ENCODE measurements at regions not wholly inside any gene's neighbourhood (a gene's known extent, or its start where the extent isn't known, plus 50 kb on each side); places are given as distances from the start of the nearest gene placed in this dataset.

DNA sequence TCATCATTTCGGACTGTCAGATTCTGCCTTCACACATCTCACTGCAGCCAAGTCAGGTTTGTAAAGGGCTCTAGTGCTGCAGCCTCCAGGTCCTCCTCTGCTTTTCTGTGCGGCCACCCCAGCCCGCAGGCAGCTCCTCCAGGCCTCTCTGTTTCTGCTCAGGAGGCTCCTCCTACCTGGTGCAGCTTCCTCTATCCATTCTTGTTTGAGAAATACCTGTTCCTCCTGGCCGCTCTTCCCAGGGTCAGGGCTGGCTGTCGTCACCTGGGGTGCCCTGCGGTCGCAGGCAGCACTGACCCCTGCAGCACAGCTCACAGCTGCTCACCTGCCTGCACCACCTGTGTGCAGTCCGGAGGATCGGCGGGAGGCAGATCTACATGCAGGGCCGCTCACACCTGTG lies 387.7 kb upstream of the IRX4 start:
- DNase-seq (ENCODE audit: low read depth in 2 of 2): no peak

DNA sequence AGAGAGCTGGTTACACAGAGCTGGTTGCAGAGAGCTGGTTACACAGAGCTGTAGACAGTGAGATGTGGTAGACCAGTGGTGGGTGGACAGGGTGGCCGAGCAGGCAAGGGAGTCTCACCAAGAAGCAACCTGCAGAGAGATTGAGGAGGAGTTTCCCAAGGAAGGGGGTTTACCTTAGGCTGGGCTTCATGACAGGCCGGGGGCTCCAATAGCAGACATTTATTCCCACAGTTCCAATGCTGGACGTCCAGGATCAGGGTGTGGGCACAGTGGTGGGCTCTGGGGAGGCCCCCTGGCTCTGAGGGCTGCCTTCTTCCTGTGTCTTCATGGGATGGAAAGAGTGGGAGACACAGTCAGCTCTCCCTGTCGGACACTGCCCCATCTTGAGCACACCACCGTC lies 386.9 kb upstream of the IRX4 start:
- DNase-seq (ENCODE audit: low read depth in 2 of 2): no peak

DNA sequence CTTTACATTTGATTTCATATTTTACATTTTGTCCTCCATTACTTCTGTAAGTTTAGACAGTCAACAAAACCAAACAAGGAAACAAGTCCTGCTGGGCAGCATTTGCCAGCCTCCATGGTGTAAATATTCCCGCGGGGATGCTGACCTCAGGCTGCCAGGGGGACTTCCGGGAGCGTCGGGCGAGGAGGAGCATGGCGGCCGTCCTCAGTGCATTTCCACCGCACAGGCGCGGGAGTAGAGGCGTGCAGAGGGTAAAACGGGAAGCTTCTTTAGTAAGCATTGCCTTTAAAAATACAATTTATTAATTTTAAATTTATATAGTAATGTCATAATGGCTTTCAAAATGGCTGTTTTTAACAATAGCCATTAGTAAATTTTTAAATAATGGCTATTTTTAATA lies 385.3 kb upstream of the IRX4 start:
- no peak for DNase-seq (ENCODE audit: low read depth in 2 of 2)

DNA sequence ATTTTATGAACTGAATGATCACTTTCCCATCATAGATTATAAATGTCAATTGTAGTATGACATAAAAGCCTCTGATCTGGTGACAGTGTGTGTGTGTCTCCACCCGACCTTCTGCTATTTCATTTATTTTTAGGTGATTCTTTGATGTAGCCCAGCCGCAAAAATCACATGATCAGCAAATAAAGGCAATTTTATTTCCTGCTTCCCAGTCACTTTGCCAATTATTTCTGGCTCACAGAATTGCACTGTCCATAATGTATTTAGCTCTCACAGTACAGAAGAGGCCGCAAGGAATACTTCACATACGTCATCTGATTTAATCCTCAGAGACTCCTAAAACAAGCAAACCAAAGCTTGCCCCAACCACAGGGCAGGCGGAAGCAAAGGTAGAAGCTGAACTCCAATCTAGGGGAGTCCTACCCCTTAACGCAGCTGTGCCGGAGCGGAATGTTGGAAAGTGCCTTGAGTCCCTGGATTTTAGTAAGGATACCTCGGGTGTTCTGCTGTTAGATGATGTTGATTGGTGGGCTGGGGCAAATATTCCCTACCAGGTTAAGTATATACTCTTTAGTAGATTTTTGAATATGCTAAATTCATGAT lies 384.0 kb upstream of the IRX4 start:
- no peak for DNase-seq (ENCODE audit: low read depth in 2 of 2)

DNA sequence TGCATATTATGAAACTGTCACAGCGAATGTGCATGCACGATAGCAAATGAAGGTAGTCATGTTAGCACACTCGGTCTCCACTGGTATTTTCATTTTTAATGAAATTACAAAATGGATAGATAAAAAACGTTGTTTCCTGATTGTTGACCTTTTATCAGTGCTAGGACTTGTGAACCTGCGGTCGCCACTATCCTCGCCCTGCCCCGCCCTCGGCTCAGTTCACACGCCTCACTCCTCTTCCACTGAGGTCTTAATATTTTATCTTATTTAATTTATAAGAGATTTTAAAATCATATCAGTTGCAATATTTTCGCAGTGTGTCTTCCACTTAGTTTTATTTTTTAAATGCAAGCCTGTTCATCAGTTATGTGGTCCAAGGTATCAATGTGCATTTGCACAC lies 382.6 kb upstream of the IRX4 start:
- no peak for DNase-seq (ENCODE audit: low read depth in 2 of 2)

DNA sequence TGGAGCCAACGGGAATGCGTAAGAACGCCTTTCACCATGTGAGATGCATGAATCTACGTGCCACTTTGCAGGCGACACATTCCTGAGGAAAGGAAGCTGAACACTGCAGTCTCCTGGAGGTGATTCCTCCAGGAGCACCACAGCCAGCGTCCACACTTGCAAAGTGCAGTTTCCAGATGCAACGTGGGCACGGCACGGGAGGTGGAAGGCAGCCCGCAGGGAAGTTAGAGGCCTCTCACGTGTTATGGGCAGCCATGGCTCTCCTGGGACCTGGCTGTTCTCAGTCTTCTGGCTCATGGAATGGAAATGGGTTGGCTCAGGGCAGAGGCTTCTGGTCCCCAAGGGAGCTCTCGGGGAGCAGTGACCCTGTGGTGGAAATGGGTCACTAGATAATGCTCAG lies 381.0 kb upstream of the IRX4 start:
- no peak for DNase-seq (ENCODE audit: low read depth in 2 of 2)

DNA sequence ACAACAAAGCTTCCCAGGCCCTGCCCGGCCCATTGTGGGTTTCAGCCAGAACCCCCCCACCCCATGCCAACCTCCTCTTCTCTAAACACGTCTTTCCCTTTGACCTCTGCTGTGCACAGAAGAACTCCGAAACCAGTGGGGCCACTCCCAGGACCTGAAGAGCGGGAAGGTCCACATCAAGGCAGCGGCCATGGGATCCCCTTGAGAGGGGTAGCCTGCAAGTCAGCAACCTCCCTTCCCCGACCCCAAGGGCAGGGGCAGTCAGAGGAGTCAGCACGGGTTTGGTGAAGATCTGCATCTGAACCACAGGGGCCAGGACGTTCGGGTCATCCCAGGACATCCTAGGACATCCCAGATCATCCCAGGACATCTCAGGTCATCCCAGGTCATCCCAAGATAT lies 379.9 kb upstream of the IRX4 start:
- DNase-seq (ENCODE audit: low read depth in 2 of 2): no peak

DNA sequence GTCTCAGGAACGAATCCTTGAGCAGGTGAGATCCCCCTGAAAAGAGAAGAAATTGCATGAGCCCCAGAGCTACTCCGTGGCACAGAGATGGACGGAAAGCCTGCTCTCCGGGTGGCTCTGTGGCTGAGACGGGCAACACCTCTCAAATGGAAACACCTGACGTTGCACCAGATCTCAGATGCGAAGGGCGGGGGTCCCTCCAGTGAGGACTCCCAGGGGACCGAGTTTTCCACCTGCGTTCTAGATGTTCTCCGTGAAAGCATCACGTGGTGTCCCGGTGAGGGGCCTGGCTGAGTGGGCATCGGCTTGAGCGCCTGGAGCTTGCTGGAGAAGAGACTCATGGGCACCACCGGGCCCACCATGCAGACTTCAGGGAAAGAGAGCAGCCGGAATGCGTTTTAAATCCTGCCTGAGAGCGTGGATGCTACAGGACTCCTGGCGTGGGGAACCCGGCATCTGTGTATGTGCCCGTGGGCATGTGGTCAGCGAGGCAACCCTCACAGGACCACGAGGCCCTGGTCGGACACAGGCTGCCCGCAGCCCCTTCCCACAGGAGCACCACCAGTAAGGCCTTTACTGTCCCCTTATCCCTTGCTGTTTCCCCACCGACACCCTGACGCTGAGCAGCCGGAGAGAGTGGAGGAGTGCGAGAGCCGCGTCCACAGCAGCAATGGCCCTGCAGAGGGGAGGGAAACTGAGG lies 378.4 kb upstream of the IRX4 start:
- no peak for DNase-seq (ENCODE audit: low read depth in 2 of 2)

DNA sequence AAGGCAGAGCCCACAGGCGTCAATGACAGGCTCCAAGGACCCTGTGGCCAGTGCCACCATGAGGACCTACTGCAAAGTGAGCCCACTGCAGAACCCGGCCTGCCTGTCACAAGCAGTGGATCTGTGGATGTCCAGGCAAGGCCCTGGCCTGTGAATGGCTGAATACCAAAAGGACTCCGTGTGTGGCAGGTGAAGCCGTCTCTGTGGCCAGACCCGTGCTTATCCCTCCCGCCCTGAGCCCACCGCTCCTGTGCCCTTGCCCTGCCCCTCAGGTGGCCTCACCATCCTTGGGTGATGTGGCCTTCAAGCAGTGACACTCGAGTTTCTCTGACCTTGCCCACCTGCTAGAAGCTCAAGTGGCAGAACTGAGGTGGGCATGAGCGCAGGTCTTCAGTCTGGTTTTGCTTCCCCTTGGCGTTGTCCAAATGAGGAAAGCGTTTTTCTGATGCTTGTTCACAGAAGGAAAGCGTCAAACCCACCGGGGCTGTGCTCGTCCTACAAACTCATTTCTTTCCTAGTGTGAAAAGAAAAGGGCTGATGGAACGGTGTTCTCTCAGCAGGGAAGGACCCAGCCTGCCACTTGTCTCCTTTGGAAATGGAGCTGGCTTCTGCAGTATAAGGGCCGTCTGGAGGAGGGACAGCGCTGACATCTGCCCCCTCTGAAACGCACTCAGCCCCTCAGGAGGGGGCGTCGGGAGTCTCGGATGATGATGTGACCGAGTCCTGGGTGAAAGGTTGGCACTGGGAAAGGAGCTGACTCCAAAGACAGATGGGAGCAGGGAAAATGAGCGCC lies 377.7 kb upstream of the IRX4 start:
- no peak for DNase-seq (ENCODE audit: low read depth in 2 of 2)

DNA sequence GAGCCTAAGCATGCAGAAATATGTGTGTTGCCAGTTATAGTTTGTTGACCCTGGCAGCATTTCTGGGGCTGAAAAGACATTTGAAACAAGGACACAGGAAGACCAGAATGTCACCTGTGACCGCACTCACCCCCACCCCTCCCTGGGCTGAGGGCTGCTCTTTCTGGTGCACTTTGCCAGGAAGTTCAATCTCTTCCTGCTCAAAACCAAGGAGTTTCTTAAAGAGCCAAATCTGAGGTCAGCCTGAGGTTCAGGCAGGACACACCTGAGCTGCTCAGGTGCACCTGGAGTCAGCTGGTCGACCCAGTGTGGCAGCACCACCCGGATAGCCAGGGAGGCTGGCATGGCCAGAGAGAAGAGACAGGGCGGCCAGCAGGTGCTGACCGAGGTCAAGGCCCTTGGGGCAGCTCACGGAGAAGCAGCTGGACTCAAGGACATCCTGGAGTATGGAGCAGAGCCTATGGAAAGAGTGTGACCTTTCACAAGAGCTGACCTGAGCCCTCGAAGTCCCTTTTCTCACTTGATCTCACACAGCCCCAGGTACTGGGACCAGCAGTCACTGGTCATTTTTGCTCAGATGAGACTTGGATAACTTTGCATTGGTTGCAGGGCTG lies 376.9 kb upstream of the IRX4 start:
- DNase-seq (ENCODE audit: low read depth in 2 of 2): no peak

DNA sequence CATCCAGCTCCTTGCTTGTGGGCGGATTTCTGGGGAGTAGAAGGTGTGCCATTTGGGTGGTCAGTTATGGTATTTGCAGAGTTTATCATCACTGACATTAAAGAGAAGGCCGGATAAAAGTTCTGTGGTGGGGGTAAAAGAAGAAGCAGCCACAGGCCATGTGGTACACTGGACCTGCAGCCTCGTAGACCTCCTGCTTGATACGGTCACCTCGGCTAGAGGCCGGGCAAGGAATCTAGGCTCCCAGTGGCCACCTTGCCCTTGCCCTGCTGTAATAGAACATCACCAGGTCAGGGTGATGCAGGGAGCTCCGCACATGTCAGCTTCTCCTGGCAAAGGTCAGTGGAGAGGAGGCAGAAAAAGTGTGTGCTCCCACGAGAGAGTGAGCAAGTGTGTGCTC lies 376.1 kb upstream of the IRX4 start:
- DNase-seq (ENCODE audit: low read depth in 2 of 2): no peak

DNA sequence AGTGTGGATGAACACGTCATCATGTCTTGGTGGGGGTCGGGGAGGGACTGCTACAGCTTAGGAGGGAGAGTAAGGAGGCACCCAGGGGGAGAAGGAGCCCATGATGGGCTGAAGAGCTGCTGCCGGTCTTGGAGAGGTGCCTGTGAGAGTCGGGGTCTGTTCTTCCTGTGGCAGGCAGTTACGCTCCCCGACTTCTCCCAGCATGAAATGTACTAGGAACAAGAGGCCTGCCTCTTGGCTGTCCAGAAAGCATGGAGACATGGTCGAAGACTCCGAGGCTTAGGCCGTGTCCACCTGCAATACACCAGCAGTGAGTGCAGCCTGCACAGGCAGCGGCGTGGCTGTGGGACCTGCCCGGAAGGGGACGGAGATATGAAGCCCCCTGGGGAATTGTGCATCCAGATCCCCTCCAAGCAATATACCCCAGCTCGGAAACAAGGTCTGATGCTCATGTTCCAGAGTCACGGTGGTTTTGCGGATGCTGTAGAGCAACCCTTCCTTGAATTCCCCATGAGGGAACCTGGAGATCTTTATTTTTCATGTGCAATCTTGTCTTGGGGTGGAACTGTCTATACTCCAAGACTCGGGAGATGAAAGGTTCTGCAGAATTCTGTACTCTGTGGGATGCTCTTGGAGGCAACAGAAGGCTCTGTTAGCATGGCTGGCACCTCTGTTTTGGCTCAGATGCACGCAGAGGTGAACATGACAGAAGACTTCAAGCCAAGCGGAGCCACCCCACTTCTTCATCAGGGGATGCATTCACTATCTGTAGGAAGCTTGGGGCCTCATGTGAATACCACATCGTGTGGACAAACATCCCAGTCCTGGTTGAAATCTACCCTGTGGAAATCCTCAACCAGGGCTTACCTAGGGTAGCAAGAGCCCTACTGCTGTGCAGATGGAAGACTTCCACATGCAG lies 374.9 kb upstream of the IRX4 start:
- no peak for DNase-seq (ENCODE audit: low read depth in 2 of 2)

DNA sequence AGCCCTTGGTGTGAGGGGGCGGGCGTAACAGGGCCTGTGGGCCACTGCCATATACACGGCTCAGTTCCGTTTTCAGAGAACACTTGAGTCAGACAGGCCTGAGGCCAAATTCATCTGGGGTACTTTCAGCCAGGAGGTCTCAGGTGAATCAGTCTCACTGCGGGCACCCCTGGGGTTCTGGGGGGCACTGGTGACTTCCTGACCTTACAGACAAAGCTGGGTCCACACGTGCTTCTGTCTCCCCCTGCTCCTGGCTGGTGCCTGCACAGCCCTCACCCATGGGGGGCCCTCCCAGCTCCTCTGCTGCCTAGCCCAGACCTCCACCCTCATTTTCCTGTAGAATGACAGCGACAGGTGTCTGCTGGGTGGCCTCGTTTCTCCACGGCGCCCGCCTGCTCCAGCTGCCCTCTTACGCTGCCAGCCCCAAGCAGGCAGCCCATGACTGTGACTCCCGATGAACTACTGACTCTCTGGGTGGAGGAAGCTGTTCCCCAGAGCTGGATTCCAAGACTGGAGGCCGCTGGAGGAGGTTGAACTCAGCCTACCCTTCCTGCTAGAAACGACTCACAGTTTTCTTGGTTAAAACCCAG lies 374.1 kb upstream of the IRX4 start:
- DNase-seq (ENCODE audit: low read depth in 2 of 2): no peak

DNA sequence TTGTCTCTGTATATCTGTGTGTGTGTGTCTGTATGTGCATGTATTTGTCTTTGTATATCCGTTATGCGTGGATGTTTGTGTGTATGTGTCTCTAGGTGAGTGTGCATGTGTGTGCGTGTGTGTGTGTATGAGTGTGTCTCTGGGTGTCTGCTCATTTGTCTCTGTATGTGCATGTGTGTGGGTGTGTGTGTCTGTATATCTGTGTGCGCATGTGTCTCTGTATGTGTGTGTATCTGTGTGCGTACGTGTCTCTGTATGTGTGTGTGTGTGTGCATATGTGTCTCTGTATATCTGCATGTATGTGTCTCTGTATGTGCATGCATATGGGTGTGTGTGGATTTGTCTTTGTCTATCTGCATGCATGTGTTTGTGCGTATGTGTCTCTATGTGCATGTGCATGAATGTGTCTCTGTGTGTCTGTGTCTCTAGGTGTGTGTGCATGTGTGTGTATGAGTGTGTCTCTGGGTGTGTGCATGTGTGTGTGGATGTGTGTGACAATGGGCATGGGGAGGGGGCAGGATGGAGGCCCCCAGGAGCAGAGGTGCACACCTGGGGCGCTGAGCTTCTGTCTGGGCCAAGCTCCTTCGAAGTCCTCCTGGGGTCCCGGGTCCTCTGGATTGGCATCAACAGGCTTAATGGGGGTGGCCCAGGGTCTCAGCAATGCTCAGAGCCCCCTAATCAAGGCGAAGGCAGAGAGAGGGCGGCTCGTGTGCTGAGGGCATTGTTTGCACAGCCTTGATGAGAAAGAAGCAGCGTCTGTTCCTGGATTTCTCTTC lies 373.4 kb upstream of the IRX4 start:
- DNase-seq (ENCODE audit: low read depth in 2 of 2): no peak

DNA sequence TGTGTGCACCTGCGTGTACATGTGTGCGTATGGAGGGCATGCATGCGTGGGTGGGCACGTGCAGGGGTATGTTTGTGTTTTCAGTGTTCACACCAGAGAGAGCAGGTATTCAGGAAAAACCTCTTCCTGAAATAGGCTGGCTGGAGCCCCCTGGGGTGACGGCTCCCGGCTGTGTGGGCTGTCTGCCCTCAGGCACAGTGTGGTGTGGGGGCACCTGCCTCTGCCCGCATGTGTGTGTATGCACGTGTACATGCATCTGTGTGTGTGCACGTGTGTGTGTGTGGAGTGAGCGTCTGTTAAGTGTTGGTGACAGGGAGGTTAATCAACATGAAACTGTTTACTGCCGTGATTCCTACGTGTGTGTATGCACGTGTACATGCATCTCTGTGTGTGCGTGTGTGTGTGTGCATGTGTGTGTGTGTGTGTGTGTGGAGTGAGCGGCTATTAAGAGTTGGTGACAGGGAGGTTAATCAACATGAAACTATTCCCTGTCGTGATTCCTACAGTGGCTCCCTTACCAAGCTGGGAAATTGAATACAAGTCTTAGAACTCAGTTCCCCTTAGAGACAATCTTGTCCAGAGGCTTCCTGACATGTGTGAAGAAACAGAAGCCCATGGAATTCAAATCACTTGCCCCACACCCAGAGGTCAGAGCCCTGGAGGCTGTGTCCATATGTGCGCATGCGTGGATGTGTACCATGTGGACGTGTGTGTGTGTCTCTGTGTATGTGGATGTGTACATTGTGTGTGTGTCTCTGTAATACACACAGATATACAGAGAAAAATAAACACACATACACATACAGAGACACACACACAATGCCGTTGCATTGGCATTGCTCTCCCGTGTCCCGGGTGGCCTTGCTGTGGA lies 372.4 kb upstream of the IRX4 start:
- DNase-seq (ENCODE audit: low read depth in 2 of 2): no peak

DNA sequence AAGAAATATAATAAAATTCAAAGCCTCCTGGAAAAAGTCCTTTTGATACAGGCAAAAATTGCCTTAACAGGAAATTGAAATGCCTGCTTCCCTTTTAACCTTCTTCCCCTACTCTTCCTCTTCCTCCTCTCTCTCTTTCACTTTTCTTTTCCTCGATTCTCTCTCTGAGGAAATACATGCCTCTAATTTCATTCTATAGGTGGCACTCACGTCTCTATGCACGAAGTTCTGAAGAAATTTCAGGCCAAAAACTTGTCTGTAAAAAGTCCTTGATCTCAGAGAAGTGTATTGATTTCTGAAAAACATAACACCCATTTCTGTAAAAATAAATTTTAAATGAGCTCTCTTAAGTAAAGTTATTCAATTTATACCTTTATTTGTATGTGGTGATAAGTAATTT lies 371.7 kb upstream of the IRX4 start:
- DNase-seq (ENCODE audit: low read depth in 2 of 2): no peak

DNA sequence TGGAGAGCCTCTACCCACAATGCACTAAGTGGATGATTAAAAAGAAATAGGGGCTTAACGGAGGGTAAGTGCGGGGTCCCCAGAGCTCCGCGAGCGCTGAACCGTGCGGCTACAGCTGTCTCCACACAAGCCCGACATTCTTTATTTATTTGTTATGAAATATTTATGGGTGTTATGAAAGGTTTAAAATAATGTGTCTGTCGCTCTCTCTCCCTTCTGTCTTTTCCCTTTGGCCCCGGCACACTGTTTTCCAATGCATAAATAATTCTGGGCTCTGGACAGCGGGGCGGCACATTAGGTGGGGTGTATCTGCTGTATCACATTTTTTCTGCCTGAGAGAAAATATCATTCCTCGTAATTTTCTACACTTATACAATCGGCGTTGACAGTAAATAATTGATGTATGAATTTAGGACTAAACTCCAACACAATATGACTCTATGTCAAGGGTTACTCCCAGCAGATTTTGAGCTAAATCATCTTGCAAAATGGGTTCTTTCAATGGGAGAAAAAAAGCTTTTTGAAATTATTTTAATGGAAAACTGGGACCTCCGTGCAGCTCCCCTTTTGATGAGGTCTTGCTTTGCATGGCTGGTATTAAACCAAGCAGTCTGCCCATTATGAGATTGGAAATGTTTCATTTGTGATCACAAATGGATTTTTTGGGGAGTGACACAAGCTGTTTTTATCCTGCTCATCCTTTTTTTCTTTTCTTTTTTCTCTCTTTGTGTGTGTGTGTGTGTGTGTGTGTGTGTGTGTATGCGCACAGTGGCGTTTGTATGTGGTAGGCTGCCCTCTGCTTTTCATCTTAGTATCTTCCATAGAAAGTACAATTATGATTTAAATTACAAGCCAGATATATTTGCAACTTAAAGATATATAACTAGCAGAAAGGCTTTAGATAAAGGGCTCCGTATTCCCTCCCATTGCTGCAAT lies 370.6 kb upstream of the IRX4 start:
- DNase-seq (ENCODE audit: low read depth in 2 of 2): no peak

DNA sequence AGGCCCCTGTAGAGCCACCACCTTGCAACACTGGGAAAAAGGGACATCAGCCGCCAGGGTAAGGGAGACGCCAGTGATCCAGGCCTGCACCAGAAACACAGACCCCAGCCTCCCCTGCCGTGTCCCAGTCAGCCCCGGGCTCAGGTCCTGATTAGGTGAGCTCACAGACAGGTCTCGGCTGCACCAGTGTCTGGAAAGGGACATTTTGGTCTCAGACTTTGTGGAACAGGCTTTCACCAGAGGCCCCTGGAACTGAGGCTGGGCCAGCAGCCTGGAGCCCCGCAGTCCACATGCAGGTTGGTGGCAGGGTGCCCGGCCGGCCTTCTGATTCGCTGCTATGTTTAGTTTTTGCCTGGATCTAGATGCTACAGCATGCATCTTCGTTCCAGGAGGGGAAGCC lies 369.0 kb upstream of the IRX4 start:
- no peak for DNase-seq (ENCODE audit: low read depth in 2 of 2)
